GM18909 (cell line): ENCODE measurements at regions not wholly inside any gene's neighbourhood (a gene's known extent, or its start where the extent isn't known, plus 50 kb on each side); places are given as distances from the start of the nearest gene placed in this dataset.

ENCODE experiments used
- ATAC-seq: cut with Tn5 transposase; IDR thresholded peaks from one replicate; pipeline ENCODE4 v1.9.1; 2021; ENCODE audit warnings: mild to moderate bottlenecking; ENCODE audit not compliant: unreplicated experiment, poor library complexity

- ATAC-seq = no peak
These were observed 392.1 kb upstream of the HNRNPA3 start for GRCh38 chr2:176820371-176820932.

GRCh38 chr2:176821350-176821749 lies 391.2 kb upstream of the HNRNPA3 start:
- ATAC-seq = no peak

GRCh38 chr2:176822060-176822459 lies 390.5 kb upstream of the HNRNPA3 start:
- ATAC-seq = no peak

GRCh38 chr2:176826356-176826755 lies 386.2 kb upstream of the HNRNPA3 start:
- ATAC-seq = no peak

- no peak for ATAC-seq
These were observed 385.5 kb upstream of the HNRNPA3 start for GRCh38 chr2:176826984-176827668.

- no peak for ATAC-seq
These were observed 382.2 kb upstream of the HNRNPA3 start for GRCh38 chr2:176830362-176830761.

DNA sequence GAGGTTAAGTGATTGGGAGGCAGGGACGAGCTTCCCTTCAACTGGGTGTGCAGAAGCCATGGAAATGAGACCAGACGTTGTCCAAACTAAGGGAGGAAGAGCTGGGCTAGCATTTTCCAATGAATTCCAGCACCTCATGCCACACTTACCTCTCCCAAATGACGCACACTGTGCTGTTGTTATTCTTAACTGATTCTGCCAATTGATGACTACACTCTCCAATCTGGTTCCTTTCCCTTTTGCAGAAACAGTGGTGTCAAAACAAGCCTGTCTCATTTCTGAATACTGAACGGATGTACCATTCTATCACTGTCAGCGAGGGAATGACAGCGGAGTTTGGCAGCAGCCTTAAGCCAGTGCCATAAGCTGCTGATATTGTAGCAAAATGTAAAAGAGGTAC lies 380.5 kb upstream of the HNRNPA3 start:
- ATAC-seq = no peak

DNA sequence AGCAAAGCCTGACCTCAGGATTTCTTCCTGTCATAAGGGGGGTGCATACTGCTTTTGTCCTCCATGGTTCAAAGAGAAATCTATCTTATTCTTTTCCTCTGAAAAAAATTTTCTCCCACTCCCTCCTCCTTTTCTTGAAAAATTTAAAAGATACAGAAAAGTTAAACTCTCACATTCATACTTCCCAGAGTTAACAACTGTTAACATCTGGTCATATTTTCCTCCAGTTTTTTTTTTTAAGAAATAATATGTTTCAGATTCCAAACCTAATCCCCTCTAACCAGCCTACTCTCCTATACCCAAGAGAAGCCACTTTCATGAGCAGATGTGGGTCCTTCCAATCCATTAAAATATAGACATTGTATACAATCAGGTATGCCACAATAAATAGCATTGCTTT lies 378.9 kb upstream of the HNRNPA3 start:
- no peak for ATAC-seq

DNA sequence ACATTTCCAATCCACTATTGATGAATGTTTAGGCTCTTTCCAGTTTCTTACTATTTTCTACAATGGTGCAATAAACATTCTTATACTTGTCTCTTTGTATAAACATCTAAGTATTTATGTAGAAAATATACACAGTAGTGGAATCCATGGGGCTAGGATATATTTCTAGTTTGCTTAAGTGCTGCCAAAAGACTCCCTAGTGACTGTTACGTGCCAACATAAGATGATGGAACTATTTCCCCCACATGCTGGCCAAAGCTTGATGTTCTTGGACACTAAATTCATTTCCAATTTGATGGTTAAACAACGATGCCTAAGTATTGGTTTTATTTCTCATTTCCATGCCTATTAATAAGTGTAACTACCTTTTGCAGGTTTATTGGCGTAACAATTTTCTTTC lies 378.4 kb upstream of the HNRNPA3 start:
- no peak for ATAC-seq

DNA sequence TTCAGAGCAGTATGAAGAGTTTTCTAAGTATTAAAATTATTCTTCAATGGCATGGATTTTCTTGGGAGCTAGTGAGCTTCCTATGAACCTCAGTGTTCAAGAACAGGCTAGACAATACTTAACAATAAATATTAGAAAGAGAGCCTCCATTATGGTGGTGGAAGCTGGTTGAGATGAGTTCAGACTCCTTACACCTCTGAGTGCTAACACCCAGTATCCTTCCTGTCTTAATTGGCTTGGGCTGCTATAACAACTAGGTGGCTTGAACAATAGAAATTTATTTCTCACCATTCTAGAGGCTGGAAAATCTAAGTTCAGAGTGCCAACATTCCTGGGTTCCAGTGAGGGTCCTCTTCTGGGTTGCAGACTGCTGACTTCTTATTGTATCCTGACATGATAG lies 369.4 kb upstream of the HNRNPA3 start:
- no peak for ATAC-seq

DNA sequence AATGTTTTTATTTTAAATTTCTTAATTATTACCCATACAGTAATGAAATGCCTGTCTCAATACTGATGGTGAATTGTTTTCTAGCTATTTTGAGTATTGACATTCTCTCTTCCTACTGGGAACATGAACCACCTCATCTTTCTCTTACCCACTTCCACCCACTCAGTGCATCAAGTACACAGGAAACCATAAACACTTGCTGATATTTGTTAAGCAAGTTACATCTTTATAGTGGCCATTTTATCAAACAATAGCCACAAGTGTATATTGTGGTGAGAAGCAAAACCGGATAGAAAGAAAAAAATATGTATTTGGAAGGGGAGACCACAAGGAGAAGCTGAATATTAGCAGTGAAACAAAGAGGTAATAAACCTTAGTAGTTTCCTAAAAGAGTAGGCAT lies 368.1 kb upstream of the HNRNPA3 start:
- ATAC-seq = no peak

- ATAC-seq = no peak
These were observed 366.9 kb upstream of the HNRNPA3 start for GRCh38 chr2:176845718-176846117.

GRCh38 chr2:176847575-176847974 lies 365.0 kb upstream of the HNRNPA3 start:
- ATAC-seq = no peak

GRCh38 chr2:176848844-176849243 lies 363.8 kb upstream of the HNRNPA3 start:
- ATAC-seq = no peak

DNA sequence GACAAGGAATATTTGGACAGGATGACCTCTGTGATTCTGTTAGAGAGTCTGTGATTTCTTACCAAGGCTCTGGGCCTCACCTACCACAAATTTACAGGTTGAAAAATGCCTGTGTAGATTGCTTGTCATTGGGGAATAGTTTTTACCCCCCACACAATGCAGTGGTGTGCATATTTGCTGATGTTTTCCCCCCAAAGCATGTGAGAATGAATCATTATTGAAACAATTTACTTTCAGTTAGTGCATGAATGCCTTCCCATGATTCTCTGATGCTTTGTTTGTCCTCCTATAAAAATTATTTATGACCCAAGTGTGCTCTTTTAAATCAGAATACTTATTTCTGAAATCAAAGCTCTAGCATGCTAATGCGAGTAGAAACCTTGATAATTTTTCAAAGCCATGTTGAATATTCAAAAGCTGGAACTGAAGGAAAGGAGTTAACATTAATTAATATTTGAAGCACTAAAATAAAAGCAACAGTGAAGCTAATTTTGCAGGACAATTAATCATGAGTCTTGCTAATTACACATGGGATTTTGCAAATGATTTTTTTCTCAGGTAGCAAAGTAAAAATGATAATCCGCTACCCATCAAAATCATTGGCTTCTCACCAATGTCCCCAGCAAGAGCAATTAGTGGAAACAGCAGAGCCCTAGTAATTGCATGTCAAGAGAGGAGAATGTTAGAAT lies 361.2 kb upstream of the HNRNPA3 start:
- ATAC-seq = no peak

GRCh38 chr2:176851889-176852483 lies 360.6 kb upstream of the HNRNPA3 start:
- ATAC-seq = no peak

- peak; percentile 81 for ATAC-seq
These were observed 359.9 kb upstream of the HNRNPA3 start for GRCh38 chr2:176852667-176853066.

DNA sequence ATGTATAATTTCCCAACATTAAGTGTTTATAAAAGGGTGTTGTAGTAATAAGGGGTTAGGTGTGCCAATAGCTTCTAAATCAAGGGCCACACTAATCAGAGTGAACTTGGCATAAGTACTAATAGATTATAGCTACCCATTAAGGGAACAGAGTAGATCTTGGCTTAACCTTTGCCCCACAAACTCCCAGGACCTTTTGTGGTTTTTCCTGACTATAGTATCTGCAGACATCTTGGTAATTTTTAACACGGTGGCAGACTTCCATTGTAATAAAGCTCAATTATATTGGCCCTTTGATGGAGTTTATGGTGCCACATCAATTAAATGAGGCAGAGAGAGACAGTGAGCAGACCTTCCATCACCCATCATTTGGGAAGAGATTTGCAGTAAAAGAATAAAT lies 358.5 kb upstream of the HNRNPA3 start:
- ATAC-seq = no peak

GRCh38 chr2:176854878-176855277 lies 357.7 kb upstream of the HNRNPA3 start:
- no peak for ATAC-seq

DNA sequence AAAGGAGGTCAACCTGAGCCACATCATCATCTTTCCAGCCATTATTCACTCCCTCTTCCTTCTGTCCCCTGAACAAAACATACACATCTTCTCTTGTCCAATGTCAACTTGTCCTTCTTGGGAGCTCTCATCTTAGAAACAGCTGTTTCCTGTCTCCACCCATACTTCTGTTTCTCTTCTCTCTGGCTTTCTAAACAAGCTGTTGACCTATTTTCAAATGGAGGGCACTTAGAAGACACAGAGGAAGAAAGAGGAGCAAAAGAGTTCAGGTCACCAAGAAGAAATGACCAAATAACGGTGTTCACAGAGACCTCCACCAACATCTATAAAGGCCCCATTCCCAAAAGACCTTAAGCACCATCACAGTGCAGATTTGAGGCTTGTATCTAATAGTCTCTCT lies 355.9 kb upstream of the HNRNPA3 start:
- ATAC-seq = no peak

GRCh38 chr2:176865336-176865735 lies 347.3 kb upstream of the HNRNPA3 start:
- no peak for ATAC-seq
